Epidermal melanocyte (primary cell): ENCODE measurements at regions not wholly inside any gene's neighbourhood (a gene's known extent, or its start where the extent isn't known, plus 50 kb on each side); places are given as distances from the start of the nearest gene placed in this dataset.
"Not testable (repeated sequence)": the region's sequence is repeated elsewhere in the genome, so short reads cannot be mapped to it uniquely, and the experiment has no call there.

ENCODE experiments used
- DNase-seq: peaks from one replicate; pipeline ENCODE4 v3.0.0; 2011; ENCODE audit warnings: low spot score; ENCODE audit not compliant: insufficient read length

GRCh38 chr2:34838408-34838807 is 1239.3 kb upstream of the FAM98A start:
- DNase-seq = no peak

GRCh38 chr2:34836361-34836760 is 1237.3 kb upstream of the FAM98A start:
- DNase-seq = no peak

- DNase-seq = no peak
These were observed 1232.0 kb upstream of the FAM98A start for GRCh38 chr2:34831096-34831495.

GRCh38 chr2:34828481-34828880 is 1229.4 kb upstream of the FAM98A start:
- DNase-seq = no peak

- DNase-seq = no peak
These were observed 1228.3 kb upstream of the FAM98A start for GRCh38 chr2:34827398-34827797.

- DNase-seq = no peak
These were observed 1226.6 kb upstream of the FAM98A start for GRCh38 chr2:34825686-34826085.

- DNase-seq = no peak
These were observed 1223.5 kb upstream of the FAM98A start for GRCh38 chr2:34822616-34823015.

- DNase-seq = no peak
These were observed 1216.1 kb upstream of the FAM98A start for GRCh38 chr2:34815052-34815741.

- no peak for DNase-seq
These were observed 1211.4 kb upstream of the FAM98A start for GRCh38 chr2:34810456-34810855.

- DNase-seq = no peak
These were observed 1209.3 kb upstream of the FAM98A start for GRCh38 chr2:34808426-34808825.

GRCh38 chr2:34806891-34807290 is 1207.8 kb upstream of the FAM98A start:
- no peak for DNase-seq

GRCh38 chr2:34806396-34806795 is 1207.3 kb upstream of the FAM98A start:
- DNase-seq = no peak

GRCh38 chr2:34799556-34799955 is 1200.5 kb upstream of the FAM98A start:
- no peak for DNase-seq

- DNase-seq = not testable (repeated sequence)
These were observed 1196.5 kb upstream of the FAM98A start for GRCh38 chr2:34795586-34795985.

GRCh38 chr2:34789169-34789568 is 1190.1 kb upstream of the FAM98A start:
- DNase-seq = no peak

GRCh38 chr2:34787341-34787740 is 1188.2 kb upstream of the FAM98A start:
- no peak for DNase-seq

GRCh38 chr2:34785206-34785785 is 1186.2 kb upstream of the FAM98A start:
- no peak for DNase-seq

GRCh38 chr2:34784701-34785100 is 1185.6 kb upstream of the FAM98A start:
- DNase-seq = no peak

GRCh38 chr2:34750742-34751141 is 1151.6 kb upstream of the FAM98A start:
- DNase-seq = not testable (repeated sequence)

- no peak for DNase-seq
These were observed 1148.5 kb upstream of the FAM98A start for GRCh38 chr2:34747643-34748042.

GRCh38 chr2:34738691-34739090 is 1139.6 kb upstream of the FAM98A start:
- DNase-seq = no peak

GRCh38 chr2:34737146-34737545 is 1138.0 kb upstream of the FAM98A start:
- no peak for DNase-seq

- no peak for DNase-seq
These were observed 1137.4 kb upstream of the FAM98A start for GRCh38 chr2:34736482-34736881.
